NCI-H2029 (cell line): ENCODE measurements at regions not wholly inside any gene's neighbourhood (a gene's known extent, or its start where the extent isn't known, plus 50 kb on each side); places are given as distances from the start of the nearest gene placed in this dataset.

ENCODE experiments used
- DNase-seq: peaks from one replicate; lab custom pipeline; 2025; lab: John Stamatoyannopoulos, UW

DNA sequence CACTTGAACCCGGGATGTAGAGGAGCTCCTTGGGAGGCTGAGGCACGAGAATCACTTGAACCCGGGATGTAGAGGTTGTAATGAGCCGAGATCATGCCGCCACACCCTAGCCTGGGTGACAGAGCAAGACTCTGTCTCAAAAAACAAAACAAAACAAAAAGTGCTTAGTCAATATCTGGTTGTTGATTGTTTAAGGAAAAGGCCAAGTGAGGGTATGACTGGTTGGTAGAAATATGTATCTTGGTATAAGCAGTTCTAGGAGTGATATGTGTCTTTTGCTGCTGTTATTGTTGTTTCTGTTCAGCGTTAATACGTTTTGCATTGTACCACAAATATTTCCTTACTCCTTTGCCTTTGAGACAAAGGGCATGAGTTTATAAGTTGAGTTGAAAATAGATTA lies 210.7 kb upstream of the DMRT1 start:
- no peak for DNase-seq

DNA sequence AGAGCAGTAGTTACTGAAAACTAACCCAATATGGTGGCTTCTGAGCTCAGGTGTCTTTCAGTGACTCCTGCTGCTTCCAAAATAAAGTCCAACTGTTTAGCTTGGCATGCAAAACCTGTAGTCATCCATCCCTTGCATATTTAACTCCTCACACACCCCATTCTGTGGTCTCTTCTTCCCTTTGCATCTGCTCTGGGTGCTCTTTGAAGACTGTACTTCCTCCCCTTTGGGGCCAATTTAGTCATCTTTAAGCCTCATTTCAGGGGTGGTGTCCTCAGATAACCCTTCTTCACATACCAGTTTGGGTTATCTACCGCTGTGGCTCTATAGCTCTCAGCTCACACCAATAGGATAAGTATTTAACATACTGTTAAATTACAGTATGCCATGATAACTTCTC lies 209.9 kb upstream of the DMRT1 start:
- DNase-seq, result no peak

DNA sequence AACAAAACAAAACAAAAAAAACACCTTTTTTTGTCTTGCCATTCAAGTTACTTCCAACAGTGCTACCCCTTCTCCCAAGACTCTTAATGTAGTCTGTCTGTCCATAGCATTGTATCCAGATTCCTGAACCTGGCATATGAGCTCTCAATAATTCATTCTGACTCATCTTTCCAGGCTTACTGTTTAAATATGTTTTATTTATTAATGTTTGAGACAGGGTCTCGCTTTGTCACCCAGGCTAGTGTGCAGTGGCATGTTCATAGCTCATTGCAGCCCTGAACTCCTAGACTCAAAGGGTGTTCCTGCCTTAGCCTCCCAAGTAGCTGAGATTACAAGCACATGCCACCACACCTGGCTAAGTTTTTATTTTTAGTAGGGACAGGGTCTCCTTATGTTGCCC lies 208.0 kb upstream of the DMRT1 start:
- DNase-seq, result no peak

DNA sequence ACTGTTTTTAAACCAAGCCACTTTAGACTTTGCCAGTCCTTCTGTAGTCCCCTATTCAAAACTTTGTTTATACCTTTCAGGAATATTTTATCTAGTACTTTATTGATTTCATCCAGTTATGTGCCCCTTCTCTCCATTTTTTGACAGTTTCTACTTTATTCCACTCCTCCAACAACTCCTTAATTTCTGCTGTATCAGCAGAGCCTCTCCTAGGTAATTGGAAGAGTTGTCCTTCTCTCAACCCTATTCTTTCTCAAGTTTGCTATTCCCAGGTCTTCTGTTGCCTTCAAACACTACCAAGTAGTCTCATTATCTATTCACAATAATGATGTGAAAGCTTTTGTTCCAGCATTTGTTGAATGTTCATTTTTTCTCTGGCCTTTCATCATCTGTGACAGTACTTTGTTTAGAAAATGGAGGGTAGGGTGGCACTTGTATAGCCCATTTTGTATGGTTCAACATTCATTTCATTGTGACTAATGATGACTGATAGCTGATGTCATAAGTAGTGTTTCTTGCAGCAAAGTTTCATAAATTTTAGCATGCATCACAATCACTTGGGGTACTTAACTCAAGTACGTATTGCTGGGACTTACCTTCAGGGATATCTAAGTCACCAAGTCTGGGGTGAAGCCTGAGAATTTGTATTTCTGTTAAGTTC lies 204.4 kb upstream of the DMRT1 start:
- DNase-seq, result no peak

DNA sequence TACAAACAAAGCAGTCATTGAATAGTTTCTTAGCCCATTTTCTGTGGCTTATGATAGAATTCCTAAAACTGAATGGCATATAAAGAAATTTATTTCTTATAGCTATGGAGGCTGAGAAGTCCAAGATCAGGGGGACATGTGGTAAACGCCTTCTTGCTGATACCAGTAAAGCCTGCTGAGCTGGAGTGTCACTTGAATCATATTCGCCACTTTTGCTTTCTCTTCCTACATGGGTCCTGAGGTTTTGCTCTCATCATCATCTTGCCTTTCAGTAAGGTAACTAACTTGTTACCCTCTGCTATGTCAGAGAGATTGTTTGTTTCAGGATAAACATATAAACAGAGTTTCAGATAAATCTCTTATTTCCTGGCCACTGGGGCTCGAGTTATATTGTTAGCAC lies 203.3 kb upstream of the DMRT1 start:
- DNase-seq, result no peak

DNA sequence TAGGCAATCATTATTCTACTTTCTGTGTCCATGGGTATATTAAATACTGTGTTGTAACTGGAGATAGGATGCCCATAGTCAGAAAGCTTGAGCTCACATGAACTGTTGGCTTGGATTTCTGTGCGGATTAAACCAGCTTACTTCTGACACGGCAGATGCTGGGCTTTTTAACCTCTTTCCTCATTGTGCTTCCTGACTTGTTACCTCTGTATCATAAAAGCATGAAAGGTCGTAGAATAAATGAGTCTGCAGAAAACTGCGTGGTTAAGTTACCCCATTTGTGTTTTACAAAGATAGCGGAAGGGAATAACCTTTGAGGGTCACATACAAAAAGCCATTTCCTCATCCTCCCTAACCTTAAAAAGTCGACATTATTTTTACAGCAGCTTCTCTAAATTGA lies 199.5 kb upstream of the DMRT1 start:
- no peak for DNase-seq

DNA sequence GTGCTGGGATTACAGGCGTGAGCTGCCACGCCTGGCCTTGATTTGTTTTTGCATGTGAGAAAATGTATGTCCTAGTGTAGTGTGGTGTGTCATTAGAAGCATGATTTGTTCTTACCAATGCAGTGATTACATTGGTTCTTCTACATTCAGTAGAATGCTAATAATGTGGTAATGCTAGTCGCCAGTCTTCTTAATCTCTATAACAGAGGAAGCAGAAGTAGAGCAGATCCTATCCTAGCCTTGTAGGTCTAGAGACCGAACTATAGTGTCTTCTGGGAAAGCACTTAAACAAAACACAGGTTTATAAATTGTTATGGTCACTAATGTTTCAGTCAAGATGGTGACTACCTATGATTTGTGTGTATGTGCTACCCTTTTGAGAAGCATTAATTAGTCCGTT lies 197.5 kb upstream of the DMRT1 start:
- no peak for DNase-seq

DNA sequence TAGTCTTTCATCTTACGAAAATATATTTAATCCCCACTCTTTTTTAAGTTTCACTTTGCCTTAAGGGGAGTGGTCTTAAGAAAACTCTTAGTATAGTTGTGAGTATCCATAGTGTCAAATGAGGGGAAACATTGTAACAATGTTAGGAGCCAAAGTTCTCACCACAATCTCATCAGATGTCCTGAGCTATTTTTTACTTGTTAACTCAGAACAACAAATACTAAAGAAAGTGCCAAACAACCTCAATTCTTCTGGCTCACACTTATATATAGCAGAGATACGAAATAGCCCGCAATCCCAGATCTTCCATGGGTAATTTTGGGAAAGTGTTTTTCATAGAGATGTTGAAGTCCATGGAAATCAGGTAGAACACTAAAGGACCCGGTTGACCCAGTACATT lies 194.0 kb upstream of the DMRT1 start:
- DNase-seq, result no peak

DNA sequence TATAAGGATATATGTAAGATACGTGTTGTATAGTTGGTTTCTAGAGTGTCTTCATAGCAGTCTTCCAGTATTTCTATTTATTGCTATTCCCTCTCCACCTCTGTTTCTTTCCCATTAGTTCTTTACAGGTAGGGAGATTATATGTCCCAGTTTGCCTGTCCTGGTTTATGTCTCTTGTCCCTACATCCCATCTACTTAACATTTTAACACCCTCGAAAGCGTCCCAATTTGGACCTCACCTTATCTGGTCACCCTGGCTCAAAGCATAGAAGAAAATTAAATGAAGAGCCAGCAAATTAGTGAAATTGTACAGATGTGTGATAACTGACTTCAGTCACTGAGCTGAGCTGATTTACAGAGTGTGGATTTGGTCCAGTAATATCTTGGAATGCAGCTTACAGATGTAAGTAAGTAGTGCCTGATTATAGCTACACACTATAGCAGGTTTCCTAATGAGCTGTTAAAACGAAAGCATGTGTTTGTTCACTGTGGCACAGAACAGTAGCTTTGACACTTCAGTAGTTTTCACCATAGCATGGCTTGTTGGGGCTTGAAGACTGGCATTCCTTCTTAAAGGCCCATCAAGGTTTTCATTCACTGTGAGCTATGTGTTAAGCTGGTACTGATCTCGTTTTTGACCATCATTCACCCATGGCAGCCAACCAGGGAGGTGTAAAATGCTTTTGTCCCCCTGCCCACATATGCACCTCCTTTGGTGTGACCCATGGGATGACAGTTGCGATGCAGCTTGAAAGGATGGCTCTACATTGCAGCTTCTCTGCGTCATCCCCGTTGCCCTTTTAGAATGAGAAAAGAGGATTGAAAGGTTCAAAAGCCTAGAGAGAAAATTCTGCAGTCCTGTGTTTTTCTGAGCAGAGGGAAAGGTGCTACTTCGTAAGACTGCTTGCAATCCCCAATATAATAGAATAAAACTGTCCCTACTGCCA lies 192.1 kb upstream of the DMRT1 start:
- DNase-seq, result no peak

DNA sequence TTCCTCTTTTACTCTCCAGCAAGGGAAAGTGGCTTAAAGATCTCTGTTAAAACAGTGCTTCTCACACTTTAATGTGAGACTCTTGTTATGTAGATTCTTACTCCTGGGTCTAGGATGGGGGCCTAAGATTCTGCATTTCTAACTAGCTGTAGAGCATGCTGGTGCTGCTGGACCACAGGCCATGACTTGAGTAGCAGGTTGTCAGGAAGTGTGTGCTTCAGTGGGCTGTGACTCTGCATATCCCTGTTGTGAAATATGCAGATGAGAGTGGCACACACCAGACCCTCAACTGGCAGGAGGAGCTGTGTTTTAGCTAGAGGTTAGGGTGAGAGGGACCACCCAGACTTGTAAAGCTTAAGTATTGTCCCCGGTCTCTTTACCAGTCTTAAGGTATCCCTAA lies 191.1 kb upstream of the DMRT1 start:
- no peak for DNase-seq

DNA sequence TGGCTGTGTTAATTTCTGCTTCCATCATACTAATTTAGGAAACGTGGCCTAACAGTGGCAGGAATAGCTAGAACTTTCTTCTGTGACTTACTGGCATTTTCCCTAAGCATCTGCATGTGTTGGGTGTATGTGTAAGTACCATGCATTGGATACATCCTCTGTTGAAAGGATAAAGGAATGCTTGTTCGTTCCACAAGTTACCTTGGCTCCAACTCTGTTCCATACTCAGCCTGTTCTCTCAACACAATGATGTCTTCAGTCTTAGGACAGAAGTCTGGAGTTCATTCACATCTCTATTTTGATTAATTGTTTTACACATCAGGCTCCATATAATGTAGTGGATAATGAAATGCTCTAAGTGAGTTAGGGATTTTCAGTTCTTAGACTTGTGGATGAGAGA lies 190.1 kb upstream of the DMRT1 start:
- DNase-seq, result no peak

DNA sequence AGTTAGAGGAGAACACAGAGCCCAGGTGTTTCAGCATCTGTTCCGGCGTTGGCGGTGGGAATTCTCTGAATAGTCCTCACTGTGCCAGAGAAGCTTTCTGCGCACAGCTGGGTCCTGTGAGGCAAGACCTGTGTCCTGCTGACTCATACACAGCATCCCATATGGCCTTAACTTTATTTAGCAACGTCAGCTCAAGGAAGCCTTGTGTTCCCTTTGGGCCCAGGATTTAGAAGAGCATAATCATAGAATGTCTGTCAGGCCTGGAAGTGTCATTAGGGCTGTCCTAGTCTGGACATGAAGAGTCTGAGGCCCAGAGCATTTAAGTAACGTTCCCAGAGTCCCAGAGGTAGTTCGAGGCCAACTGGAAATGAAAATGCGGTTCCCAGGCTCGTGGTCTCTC lies 188.6 kb upstream of the DMRT1 start:
- DNase-seq, result no peak

DNA sequence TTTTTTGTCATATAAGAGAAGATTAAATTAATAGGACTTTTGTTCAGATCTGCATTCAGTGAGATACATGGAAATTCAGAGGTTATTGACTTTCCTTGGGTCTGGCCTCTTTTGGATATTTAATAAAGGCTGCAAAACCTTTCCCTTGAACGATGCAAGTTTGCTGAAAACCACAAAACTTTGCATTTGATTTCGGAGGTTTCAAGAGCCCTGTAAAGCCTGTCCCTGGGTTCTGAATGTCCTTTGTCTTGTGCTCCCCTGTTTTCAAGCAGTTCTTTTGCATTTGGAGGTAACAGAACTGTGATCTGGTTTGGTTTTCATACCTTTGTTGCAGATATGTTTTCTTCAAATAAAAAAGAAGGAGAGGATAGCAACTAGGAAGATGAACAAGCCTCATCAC lies 188.1 kb upstream of the DMRT1 start:
- no peak for DNase-seq

DNA sequence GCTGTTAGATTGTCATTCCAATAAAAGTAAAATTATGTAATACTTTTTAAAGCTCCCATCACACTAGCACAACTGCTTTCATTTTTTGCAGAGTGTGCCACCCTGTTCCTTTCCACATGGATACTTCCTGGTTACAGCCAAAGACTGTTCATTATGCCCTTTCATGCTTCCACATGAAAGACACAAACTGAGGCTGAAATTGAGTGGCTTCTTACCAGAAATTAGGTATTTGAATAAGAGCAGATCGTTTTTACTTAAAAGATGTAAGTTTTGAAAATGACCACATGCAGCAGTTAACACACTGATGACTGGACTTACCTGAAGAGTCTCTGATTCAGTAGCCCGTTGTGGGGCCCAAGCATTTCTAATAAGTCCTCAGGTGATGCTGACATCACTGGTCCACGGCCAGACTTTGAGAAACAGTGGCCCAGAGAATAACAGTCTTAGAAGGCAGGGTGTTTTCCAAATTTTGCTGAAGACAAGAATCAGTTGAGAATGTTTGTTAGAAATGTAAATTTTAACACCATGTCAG lies 187.6 kb upstream of the DMRT1 start:
- DNase-seq, result no peak

DNA sequence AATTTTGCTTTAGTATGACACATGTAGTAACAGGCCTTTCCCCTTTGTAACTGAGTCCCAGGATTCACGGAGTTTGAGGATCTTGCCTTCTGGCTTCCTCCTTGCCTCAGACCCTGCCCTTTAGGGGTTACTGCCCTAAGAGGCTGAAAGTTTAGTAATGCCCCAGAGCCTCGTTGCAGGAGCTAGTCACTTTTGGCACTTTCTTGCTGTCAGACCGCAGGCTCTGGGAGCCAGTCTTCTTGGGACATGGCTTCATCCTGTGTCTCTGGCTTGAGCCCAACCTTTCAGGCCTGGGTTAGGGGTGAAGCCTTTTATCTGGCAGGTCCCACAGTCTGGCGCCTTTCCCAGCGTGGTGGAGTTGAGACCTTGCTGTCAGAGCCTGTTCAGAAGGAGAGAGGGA lies 185.6 kb upstream of the DMRT1 start:
- no peak for DNase-seq

DNA sequence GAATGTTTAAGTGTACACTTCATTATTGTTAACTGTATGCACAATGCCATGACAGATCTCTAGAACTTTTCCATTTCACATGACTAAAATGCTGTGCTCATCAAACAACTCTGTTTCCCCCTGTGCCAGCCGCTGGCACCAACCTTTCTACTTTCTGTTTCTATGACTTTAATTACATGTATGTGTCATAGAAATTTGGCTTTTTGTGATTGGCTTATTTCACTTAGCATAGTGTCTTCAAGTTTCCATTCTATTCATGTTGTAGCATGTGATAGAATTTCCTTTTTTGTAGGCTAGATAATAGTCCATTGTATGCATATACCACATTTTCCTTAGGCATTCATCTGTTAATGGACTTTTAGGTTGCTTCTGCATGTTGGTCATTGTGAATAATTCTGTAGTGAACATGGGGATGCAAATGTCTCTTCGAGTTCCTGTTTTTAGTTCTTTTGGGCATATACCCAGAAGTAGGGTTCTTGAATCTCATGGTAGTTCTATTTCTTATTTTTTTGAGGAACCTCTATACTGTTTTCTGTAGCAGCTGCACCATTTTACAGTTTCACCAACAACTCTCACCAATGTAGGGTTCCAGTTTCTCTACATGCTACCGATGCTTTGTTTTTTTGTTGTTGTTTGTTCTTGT lies 184.4 kb upstream of the DMRT1 start:
- no peak for DNase-seq

DNA sequence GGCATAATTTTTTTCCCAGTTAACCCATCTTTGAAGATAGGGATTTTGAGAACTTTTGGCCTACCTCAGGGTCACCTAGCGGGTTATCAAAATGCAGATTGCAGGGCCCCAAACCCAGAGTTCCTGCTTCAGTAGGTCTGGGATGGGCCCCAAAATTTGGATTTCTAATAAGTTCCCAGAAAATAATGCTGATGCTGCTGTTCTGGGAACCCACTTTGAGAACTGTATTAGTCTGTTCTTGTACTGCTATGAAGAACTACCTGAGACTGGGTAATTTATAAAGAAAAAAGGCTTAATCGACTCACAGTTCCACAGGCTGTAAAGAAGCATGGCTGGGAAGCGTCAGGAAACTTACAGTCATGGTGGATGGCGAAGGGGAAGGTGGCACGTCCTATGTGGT lies 182.2 kb upstream of the DMRT1 start:
- no peak for DNase-seq

DNA sequence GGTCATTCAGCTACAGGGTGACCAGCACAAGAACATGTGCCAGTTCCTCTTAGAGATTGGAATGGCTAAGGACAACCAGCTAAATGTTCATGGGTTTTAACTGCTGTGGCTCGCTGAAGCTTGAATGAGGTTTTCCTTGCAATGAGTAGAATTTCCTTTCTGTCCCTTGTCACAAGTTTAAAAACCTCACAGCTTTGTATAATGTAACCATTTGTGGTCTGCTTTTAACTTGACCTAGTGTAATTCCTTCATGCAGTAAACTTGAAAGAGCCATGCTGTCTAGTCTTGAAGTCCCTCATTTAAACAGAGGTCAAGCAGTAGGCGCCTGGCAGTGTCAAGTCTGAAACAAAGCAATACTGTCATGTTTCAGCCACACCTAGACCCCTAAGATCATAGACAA lies 181.3 kb upstream of the DMRT1 start:
- DNase-seq, result no peak

DNA sequence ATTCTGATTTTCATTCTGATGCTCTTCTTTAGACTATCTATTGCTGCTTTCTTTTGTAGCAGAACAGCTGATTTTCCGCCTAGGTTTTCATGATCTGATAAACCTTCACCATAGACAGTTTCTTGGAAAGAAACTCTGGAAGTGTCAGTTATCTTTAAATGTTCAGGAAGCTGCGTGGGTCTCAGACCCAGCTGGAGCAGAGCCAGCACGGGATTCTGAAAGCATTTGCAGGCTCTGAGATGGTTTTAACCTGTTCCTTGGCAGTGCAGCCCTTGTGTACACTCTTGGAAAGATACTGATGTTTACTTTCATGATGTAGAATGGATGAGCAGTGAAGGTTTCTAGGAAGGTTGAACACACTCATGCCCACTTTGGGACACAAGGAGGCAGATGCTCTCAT lies 178.0 kb upstream of the DMRT1 start:
- no peak for DNase-seq

DNA sequence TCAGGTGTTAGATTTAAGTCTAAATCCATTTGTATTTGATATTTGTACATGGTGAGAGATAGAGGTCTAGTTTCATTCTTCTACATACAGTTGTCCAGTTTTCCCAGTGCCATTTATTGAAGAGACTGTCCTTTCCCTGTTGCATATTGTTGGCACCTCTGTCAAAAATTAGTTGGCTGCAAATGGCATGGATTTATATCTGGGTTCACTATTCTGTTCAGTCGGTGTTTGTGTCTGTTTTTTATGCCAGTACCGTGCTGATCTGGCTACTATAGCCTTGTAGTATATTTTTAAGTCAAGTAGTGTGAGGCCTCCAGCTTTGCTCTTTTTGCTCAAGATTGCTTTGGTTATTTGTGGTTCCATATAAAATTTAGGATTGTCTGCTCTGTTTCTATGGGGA lies 176.2 kb upstream of the DMRT1 start:
- DNase-seq, result no peak

DNA sequence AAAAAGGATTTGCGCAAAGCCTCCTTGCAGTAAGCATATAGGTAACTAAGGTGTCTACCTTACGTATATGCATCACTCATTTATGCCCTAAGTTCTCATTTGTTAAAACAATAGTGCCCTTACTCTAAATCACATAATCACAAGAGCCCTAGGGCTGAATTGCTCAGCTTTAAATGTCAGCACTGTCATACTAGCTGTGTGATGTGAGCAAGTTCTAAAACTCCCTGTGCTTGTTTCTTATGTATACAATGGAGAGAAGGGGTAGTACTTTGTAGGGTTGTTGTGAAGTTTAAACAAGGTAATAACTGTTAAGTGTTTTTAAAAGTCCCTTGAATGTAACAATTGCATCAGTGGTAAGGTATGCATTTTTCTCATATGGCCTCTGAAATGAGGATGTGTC lies 169.5 kb upstream of the DMRT1 start:
- no peak for DNase-seq

DNA sequence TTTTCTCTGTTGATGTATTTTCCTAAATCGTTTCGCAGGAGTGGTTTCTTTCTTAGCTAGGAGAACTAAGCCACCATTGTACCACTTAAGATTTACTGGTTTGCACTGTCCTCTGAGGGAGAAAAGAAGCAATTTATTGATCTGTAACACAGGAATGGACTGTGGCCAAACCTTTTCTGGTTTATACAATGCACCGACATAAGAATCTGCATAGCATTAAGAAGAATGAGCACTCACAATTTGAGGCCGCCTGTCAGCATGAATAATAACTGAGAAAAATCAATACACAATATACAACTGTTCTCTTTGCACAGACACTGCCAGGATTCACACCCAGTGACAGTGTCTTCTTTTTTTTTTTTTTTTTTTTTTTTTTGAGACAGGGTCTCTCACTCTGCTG lies 168.6 kb upstream of the DMRT1 start:
- DNase-seq, result no peak
